PC-9 (cell line): ENCODE measurements at regions not wholly inside any gene's neighbourhood (a gene's known extent, or its start where the extent isn't known, plus 50 kb on each side); places are given as distances from the start of the nearest gene placed in this dataset.

ENCODE experiments used
- EZH2 ChIP-seq: fragments of 200-600 bp; sonication (generic); IDR thresholded peaks from 2 replicates; pipeline ENCODE4 v1.8.0; 2017; ENCODE audit warnings: antibody characterized with exemption, low read depth
- TF ChIP-seq, protein P1 (sequence below): fragments of 200-600 bp; sonication (generic); conservative IDR thresholded peaks from 2 replicates; pipeline ENCODE4 v1.6.1; 2017; ENCODE audit warnings: mixed run types, antibody characterized with exemption, mild to moderate bottlenecking, moderate library complexity

GRCh38 chr3:166367947-166368533 lies 530.8 kb upstream of the BCHE start:
- TF ChIP-seq, protein P1, sequence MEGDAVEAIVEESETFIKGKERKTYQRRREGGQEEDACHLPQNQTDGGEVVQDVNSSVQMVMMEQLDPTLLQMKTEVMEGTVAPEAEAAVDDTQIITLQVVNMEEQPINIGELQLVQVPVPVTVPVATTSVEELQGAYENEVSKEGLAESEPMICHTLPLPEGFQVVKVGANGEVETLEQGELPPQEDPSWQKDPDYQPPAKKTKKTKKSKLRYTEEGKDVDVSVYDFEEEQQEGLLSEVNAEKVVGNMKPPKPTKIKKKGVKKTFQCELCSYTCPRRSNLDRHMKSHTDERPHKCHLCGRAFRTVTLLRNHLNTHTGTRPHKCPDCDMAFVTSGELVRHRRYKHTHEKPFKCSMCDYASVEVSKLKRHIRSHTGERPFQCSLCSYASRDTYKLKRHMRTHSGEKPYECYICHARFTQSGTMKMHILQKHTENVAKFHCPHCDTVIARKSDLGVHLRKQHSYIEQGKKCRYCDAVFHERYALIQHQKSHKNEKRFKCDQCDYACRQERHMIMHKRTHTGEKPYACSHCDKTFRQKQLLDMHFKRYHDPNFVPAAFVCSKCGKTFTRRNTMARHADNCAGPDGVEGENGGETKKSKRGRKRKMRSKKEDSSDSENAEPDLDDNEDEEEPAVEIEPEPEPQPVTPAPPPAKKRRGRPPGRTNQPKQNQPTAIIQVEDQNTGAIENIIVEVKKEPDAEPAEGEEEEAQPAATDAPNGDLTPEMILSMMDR, result no peak
- TF ChIP-seq EZH2, result no peak
